HG03045 (cell line): ENCODE measurements at regions not wholly inside any gene's neighbourhood (a gene's known extent, or its start where the extent isn't known, plus 50 kb on each side); places are given as distances from the start of the nearest gene placed in this dataset.
"Not testable (repeated sequence)": the region's sequence is repeated elsewhere in the genome, so short reads cannot be mapped to it uniquely, and the experiment has no call there.

Source experiments
- ATAC-seq: cut with Tn5 transposase; IDR thresholded peaks from one replicate; pipeline ENCODE4 v1.9.1; 2021; ENCODE audit warnings: mild to moderate bottlenecking, moderate library complexity; ENCODE audit not compliant: unreplicated experiment

GRCh38 chr6:120274547-120274946 is 925.0 kb upstream of the MAN1A1 start:
- ATAC-seq, result no peak

- ATAC-seq, result no peak
These were observed 923.9 kb upstream of the MAN1A1 start for GRCh38 chr6:120273411-120273810.

- no peak for ATAC-seq
These were observed 922.5 kb upstream of the MAN1A1 start for GRCh38 chr6:120272038-120272437.

- ATAC-seq, result not testable (repeated sequence)
These were observed 918.7 kb upstream of the MAN1A1 start for GRCh38 chr6:120268256-120268655.

- no peak for ATAC-seq
These were observed 912.8 kb upstream of the MAN1A1 start for GRCh38 chr6:120262354-120262753.

- ATAC-seq, result no peak
These were observed 911.1 kb upstream of the MAN1A1 start for GRCh38 chr6:120260636-120261035.

- no peak for ATAC-seq
These were observed 905.1 kb upstream of the MAN1A1 start for GRCh38 chr6:120254651-120255050.

GRCh38 chr6:120248451-120248850 is 898.9 kb upstream of the MAN1A1 start:
- no peak for ATAC-seq

- ATAC-seq, result no peak
These were observed 887.7 kb upstream of the MAN1A1 start for GRCh38 chr6:120237221-120237620.

GRCh38 chr6:120230008-120230407 is 880.4 kb upstream of the MAN1A1 start:
- ATAC-seq, result no peak

GRCh38 chr6:120228297-120228696 is 878.7 kb upstream of the MAN1A1 start:
- no peak for ATAC-seq

GRCh38 chr6:120219339-120219738 is 869.8 kb upstream of the MAN1A1 start:
- ATAC-seq, result no peak

GRCh38 chr6:120214088-120214499 is 864.5 kb upstream of the MAN1A1 start:
- ATAC-seq, result no peak

- ATAC-seq, result no peak
These were observed 862.6 kb upstream of the MAN1A1 start for GRCh38 chr6:120211955-120212792.

- ATAC-seq, result no peak
These were observed 853.3 kb upstream of the MAN1A1 start for GRCh38 chr6:120202878-120203277.

GRCh38 chr6:120200853-120201252 is 851.3 kb upstream of the MAN1A1 start:
- no peak for ATAC-seq

GRCh38 chr6:120198033-120198432 is 848.5 kb upstream of the MAN1A1 start:
- ATAC-seq, result no peak

- no peak for ATAC-seq
These were observed 836.5 kb upstream of the MAN1A1 start for GRCh38 chr6:120186080-120186479.

GRCh38 chr6:120173250-120173649 is 823.7 kb upstream of the MAN1A1 start:
- ATAC-seq, result no peak

GRCh38 chr6:120164531-120164930 is 815.0 kb upstream of the MAN1A1 start:
- no peak for ATAC-seq

- ATAC-seq, result no peak
These were observed 808.3 kb upstream of the MAN1A1 start for GRCh38 chr6:120157873-120158272.

- ATAC-seq, result no peak
These were observed 797.7 kb upstream of the MAN1A1 start for GRCh38 chr6:120147071-120147871.
